ENCODE measurements at regions not wholly inside any gene's neighbourhood (a gene's known extent, or its start where the extent isn't known, plus 50 kb on each side); places are given as distances from the start of the nearest gene placed in this dataset.

- Histone ChIP-seq H3K27me3 (ENCODE audit: insufficient read depth, low read length, poor library complexity, severe bottlenecking) (no peaks in the 10 kb centered on the region), H4K20me1 (ENCODE audit: insufficient read depth, low read length, poor library complexity, severe bottlenecking) (no peaks in the 10 kb centered on the region), H3K9ac (ENCODE audit: low read depth, low read length, poor library complexity, severe bottlenecking) (no peak overlapping the region), H2AFZ (ENCODE audit: low read length) (no peak overlapping the region), H3F3A (ENCODE audit: low read depth) (no peaks in the 10 kb centered on the region), H3K9me3 (ENCODE audit: insufficient read depth, low read depth, low read length) (no peaks in the 10 kb centered on the region), H3K4me2 (ENCODE audit: low read depth, low read length, poor library complexity, severe bottlenecking) (no peak overlapping the region), H3K79me2 (ENCODE audit: insufficient read depth, low read length) (no peaks in the 10 kb centered on the region), H3K36me3 (ENCODE audit: insufficient read depth, low read length) (no peaks in the 10 kb centered on the region), H3K4me3 (ENCODE audit: low read length, poor library complexity, severe bottlenecking) (no peak overlapping the region), H3K4me1 (ENCODE audit: insufficient read depth, low read length, poor library complexity, severe bottlenecking) (peaks cover 11% of the 10 kb centered on the region), H3K9me2 (replicated peaks; ENCODE audit: low read depth, low read length) (no peaks in the 10 kb centered on the region)
- TF ChIP-seq CTCF (conservative IDR thresholded peaks at IDR 0.05; ENCODE audit: low read length), result no peak
- no peak for TF ChIP-seq EZH2phosphoT487 (IDR thresholded peaks at IDR 0.05; ENCODE audit: borderline replicate concordance)
Measured at GRCh38 chr4:140260227-140260626, 106.2 kb upstream of the MAML3 start.

DNA sequence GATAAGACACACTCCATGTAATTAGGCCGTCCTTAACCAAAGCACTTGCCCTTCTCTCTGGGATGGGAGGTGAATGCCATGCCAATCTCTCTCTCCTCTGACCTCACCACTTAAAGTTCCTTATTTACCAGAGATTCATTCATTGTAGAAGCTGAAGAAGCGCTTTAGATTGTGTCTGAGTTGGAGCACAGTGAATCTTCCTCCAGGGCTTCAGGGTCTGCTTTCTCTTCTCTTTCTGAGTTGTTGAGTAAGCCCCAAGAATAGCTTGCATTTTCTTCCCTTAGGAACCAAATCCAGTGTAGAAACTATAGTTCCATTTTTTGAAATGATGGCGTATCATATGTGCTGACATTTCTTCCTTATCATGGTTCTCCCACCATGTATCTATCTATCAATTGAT, 104.5 kb upstream of the MAML3 start:
- no peak overlapping the region for H2AFZ ChIP-seq (ENCODE audit: low read length)
- no peaks in the 10 kb centered on the region for H3K79me2 ChIP-seq (ENCODE audit: insufficient read depth, low read length)
- H3K27me3 ChIP-seq (ENCODE audit: insufficient read depth, low read length, poor library complexity, severe bottlenecking), result no peaks in the 10 kb centered on the region
- TF ChIP-seq EZH2phosphoT487 (IDR thresholded peaks at IDR 0.05; ENCODE audit: borderline replicate concordance) (no peak), CTCF (conservative IDR thresholded peaks at IDR 0.05; ENCODE audit: low read length) (no peak)
- no peaks in the 10 kb centered on the region for H3F3A ChIP-seq (ENCODE audit: low read depth)
- no peak overlapping the region for H3K4me2 ChIP-seq (ENCODE audit: low read depth, low read length, poor library complexity, severe bottlenecking)
- H3K4me3 ChIP-seq (ENCODE audit: low read length, poor library complexity, severe bottlenecking), result no peak overlapping the region
- H3K36me3 ChIP-seq (ENCODE audit: insufficient read depth, low read length), result no peaks in the 10 kb centered on the region
- H3K9ac ChIP-seq (ENCODE audit: low read depth, low read length, poor library complexity, severe bottlenecking), result no peak overlapping the region
- H3K9me3 ChIP-seq (ENCODE audit: insufficient read depth, low read depth, low read length), result no peaks in the 10 kb centered on the region
- H4K20me1 ChIP-seq (ENCODE audit: insufficient read depth, low read length, poor library complexity, severe bottlenecking), result no peaks in the 10 kb centered on the region
- no peaks in the 10 kb centered on the region for H3K9me2 ChIP-seq (replicated peaks; ENCODE audit: low read depth, low read length)
- H3K4me1 ChIP-seq (ENCODE audit: insufficient read depth, low read length, poor library complexity, severe bottlenecking), result peaks cover 6% of the 10 kb centered on the region

DNA sequence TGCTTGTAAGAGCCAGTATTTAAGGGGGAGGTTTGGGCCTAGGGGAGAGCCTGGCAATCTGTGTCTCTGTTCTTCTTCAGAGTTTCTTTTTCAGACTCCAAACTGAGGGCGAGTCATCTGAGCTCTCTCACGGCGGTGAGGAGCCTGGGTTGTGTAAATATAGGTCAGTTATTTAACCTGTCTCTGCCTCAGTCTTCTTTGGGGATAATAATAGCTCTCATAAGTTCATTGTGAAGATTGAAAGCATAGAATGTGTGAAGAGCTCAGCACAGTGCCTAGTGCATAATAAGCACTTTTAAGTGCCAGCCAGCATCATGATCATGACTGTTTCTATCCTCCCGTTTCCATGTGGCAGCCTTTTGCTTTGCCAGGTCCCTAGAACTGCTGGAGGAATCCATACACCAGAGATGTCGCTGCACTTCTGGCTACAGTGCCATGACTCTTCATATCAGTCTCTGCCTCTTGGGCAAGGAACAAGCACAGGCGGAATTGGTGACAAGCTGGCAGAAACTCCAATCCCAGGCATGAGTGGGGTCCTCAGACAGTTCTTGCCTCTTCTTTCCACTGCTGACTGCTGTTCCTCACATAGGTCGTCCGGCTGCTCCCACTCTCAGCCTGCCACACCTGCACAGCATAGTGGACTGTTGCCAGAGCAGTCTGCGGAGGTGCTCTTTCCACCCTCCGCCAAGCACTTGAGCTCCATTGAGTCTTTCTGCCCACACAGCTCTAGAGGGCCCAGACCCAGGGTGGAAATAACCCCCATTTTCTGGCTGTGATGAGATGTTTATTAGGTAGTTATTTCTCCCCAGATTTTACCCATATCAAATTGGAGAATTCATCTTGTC, 103.7 kb upstream of the MAML3 start:
- no peak for TF ChIP-seq CTCF (conservative IDR thresholded peaks at IDR 0.05; ENCODE audit: low read length)
- TF ChIP-seq EZH2phosphoT487 (IDR thresholded peaks at IDR 0.05; ENCODE audit: borderline replicate concordance), result no peak
- Histone ChIP-seq H3F3A (ENCODE audit: low read depth) (no peaks in the 10 kb centered on the region), H3K27me3 (ENCODE audit: insufficient read depth, low read length, poor library complexity, severe bottlenecking) (no peaks in the 10 kb centered on the region), H3K4me3 (ENCODE audit: low read length, poor library complexity, severe bottlenecking) (no peak overlapping the region), H4K20me1 (ENCODE audit: insufficient read depth, low read length, poor library complexity, severe bottlenecking) (no peaks in the 10 kb centered on the region), H3K9me2 (replicated peaks; ENCODE audit: low read depth, low read length) (no peaks in the 10 kb centered on the region), H3K4me1 (ENCODE audit: insufficient read depth, low read length, poor library complexity, severe bottlenecking) (peaks cover 10% of the 10 kb centered on the region), H3K4me2 (ENCODE audit: low read depth, low read length, poor library complexity, severe bottlenecking) (no peak overlapping the region), H3K9ac (ENCODE audit: low read depth, low read length, poor library complexity, severe bottlenecking) (no peak overlapping the region), H3K9me3 (ENCODE audit: insufficient read depth, low read depth, low read length) (no peaks in the 10 kb centered on the region), H3K36me3 (ENCODE audit: insufficient read depth, low read length) (no peaks in the 10 kb centered on the region), H3K79me2 (ENCODE audit: insufficient read depth, low read length) (no peaks in the 10 kb centered on the region), H2AFZ (ENCODE audit: low read length) (no peak overlapping the region)

Data from Loucy (cell line).